IPS DF 4.7 (cell line): ENCODE measurements at regions not wholly inside any gene's neighbourhood (a gene's known extent, or its start where the extent isn't known, plus 50 kb on each side); places are given as distances from the start of the nearest gene placed in this dataset.

Source experiments
- DNase-seq: peaks from one replicate; pipeline ENCODE4 v3.0.0-alpha.2; 2013; ENCODE audit warnings: low spot score; ENCODE audit errors: extremely low read depth

GRCh38 chr22:49106096-49106841 is 721.4 kb downstream of the BRD1 start:
- no peak for DNase-seq

- no peak for DNase-seq
Measured at GRCh38 chr22:49104434-49104833, 723.2 kb downstream of the BRD1 start.

- DNase-seq = no peak
Measured at GRCh38 chr22:49103314-49104059, 724.2 kb downstream of the BRD1 start.

GRCh38 chr22:49102367-49102766 is 725.3 kb downstream of the BRD1 start:
- no peak for DNase-seq

- DNase-seq = no peak
Measured at GRCh38 chr22:49101873-49102272, 725.8 kb downstream of the BRD1 start.

- DNase-seq = no peak
Measured at GRCh38 chr22:49101225-49101624, 726.4 kb downstream of the BRD1 start.

GRCh38 chr22:49100773-49101172 is 726.9 kb downstream of the BRD1 start:
- DNase-seq = no peak

- no peak for DNase-seq
Measured at GRCh38 chr22:49100316-49100715, 727.4 kb downstream of the BRD1 start.

- DNase-seq = no peak
Measured at GRCh38 chr22:49099496-49100124, 728.1 kb downstream of the BRD1 start.

GRCh38 chr22:49099089-49099488 is 728.6 kb downstream of the BRD1 start:
- DNase-seq = no peak

GRCh38 chr22:49097966-49098365 is 729.7 kb downstream of the BRD1 start:
- no peak for DNase-seq

- DNase-seq = no peak
Measured at GRCh38 chr22:49097171-49097925, 730.3 kb downstream of the BRD1 start.

- DNase-seq = no peak
Measured at GRCh38 chr22:49096476-49096875, 731.2 kb downstream of the BRD1 start.

GRCh38 chr22:49095366-49095765 is 732.3 kb downstream of the BRD1 start:
- no peak for DNase-seq

- DNase-seq = no peak
Measured at GRCh38 chr22:49094858-49095257, 732.8 kb downstream of the BRD1 start.

- no peak for DNase-seq
Measured at GRCh38 chr22:49094151-49094550, 733.5 kb downstream of the BRD1 start.

GRCh38 chr22:49093192-49093880 is 734.3 kb downstream of the BRD1 start:
- DNase-seq = no peak

GRCh38 chr22:49092716-49093115 is 735.0 kb downstream of the BRD1 start:
- no peak for DNase-seq

GRCh38 chr22:49091917-49092545 is 735.6 kb downstream of the BRD1 start:
- DNase-seq = no peak

- no peak for DNase-seq
Measured at GRCh38 chr22:49091451-49091850, 736.2 kb downstream of the BRD1 start.

- no peak for DNase-seq
Measured at GRCh38 chr22:49090853-49091135, 736.9 kb downstream of the BRD1 start.
